ENCODE measurements at regions not wholly inside any gene's neighbourhood (a gene's known extent, or its start where the extent isn't known, plus 50 kb on each side); places are given as distances from the start of the nearest gene placed in this dataset.

GRCh38 chr7:132034748-132035416, 478.5 kb upstream of the PODXL start:
- no peaks in the 10 kb centered on the region for H3K9me3 ChIP-seq (ENCODE audit: control insufficient read depth, insufficient read depth, low read length)
- no peaks in the 10 kb centered on the region for H3K4me1 ChIP-seq (ENCODE audit: control insufficient read depth, low read length)
- H4K20me1 ChIP-seq (ENCODE audit: control insufficient read depth, insufficient read depth, low read depth, low read length) = no peaks in the 10 kb centered on the region
- no peak overlapping the region for H3K27ac ChIP-seq (ENCODE audit: low read depth, low read length)
- H3K27me3 ChIP-seq (ENCODE audit: control insufficient read depth, low read length) = no peaks in the 10 kb centered on the region; the same call in 1 of the 2 replicates
- H3K4me3 ChIP-seq (ENCODE audit: low read length) = no peak overlapping the region
- H3K4me2 ChIP-seq (ENCODE audit: low read length) = no peak overlapping the region
- no peaks in the 10 kb centered on the region; the same call in 1 of the 2 replicates for H3K9me2 ChIP-seq (replicated peaks; ENCODE audit: control insufficient read depth, low read length)
- no peak for TF ChIP-seq EZH2phosphoT487 (IDR thresholded peaks at IDR 0.05; ENCODE audit: borderline replicate concordance, low read length)
- no peak for TF ChIP-seq CTCF (IDR thresholded peaks at IDR 0.05; ENCODE audit: low read depth, low read length, poor library complexity, severe bottlenecking)
- no peaks in the 10 kb centered on the region for H3K36me3 ChIP-seq (ENCODE audit: control insufficient read depth, low read length)
- no peaks in the 10 kb centered on the region for H3F3A ChIP-seq (ENCODE audit: control insufficient read depth, insufficient read depth)
- H3K79me2 ChIP-seq (ENCODE audit: control insufficient read depth, low read length) = no peaks in the 10 kb centered on the region

DNA sequence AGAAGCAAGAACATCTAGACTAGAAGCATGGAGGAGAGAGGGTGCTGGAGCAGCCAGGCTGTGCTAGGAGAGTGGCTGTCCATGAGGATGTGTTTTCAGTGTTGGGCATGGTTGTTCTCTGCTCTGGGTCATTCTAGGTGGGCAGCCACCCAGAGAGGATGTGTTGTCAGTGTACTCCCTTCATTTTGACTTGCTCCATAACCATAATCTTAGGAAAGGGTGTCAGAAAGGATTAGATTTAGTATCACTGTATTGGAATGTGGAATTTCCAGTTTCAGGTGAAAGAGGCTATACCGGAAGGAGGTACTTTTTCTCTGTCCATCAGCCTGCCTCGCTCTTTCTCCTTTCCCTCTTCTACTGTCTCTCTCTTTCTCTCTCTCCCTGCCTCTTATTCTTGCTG, 474.5 kb upstream of the PODXL start:
- Histone ChIP-seq H4K20me1 (ENCODE audit: control insufficient read depth, insufficient read depth, low read depth, low read length) (no peaks in the 10 kb centered on the region), H3K27ac (ENCODE audit: low read depth, low read length) (no peak overlapping the region), H3K79me2 (ENCODE audit: control insufficient read depth, low read length) (no peaks in the 10 kb centered on the region), H3K4me3 (ENCODE audit: low read length) (no peak overlapping the region), H3F3A (ENCODE audit: control insufficient read depth, insufficient read depth) (no peaks in the 10 kb centered on the region), H3K4me1 (ENCODE audit: control insufficient read depth, low read length) (no peaks in the 10 kb centered on the region), H3K9me3 (ENCODE audit: control insufficient read depth, insufficient read depth, low read length) (no peaks in the 10 kb centered on the region), H3K9me2 (replicated peaks; ENCODE audit: control insufficient read depth, low read length) (no peaks in the 10 kb centered on the region), H3K36me3 (ENCODE audit: control insufficient read depth, low read length) (no peaks in the 10 kb centered on the region), H3K27me3 (ENCODE audit: control insufficient read depth, low read length) (no peaks in the 10 kb centered on the region), H3K4me2 (ENCODE audit: low read length) (no peak overlapping the region)
- TF ChIP-seq CTCF (IDR thresholded peaks at IDR 0.05; ENCODE audit: low read depth, low read length, poor library complexity, severe bottlenecking) (no peak), EZH2phosphoT487 (IDR thresholded peaks at IDR 0.05; ENCODE audit: borderline replicate concordance, low read length) (no peak)

- Histone ChIP-seq H3K9me3 (ENCODE audit: control insufficient read depth, insufficient read depth, low read length) (no peaks in the 10 kb centered on the region), H3K36me3 (ENCODE audit: control insufficient read depth, low read length) (no peaks in the 10 kb centered on the region), H4K20me1 (ENCODE audit: control insufficient read depth, insufficient read depth, low read depth, low read length) (no peaks in the 10 kb centered on the region), H3K4me2 (ENCODE audit: low read length) (no peak overlapping the region), H3K27me3 (ENCODE audit: control insufficient read depth, low read length) (no peaks in the 10 kb centered on the region), H3K9me2 (replicated peaks; ENCODE audit: control insufficient read depth, low read length) (no peaks in the 10 kb centered on the region), H3K79me2 (ENCODE audit: control insufficient read depth, low read length) (no peaks in the 10 kb centered on the region), H3F3A (ENCODE audit: control insufficient read depth, insufficient read depth) (no peaks in the 10 kb centered on the region), H3K4me1 (ENCODE audit: control insufficient read depth, low read length) (no peaks in the 10 kb centered on the region), H3K4me3 (ENCODE audit: low read length) (no peak overlapping the region), H3K27ac (ENCODE audit: low read depth, low read length) (no peak overlapping the region)
- TF ChIP-seq EZH2phosphoT487 (IDR thresholded peaks at IDR 0.05; ENCODE audit: borderline replicate concordance, low read length) (no peak), CTCF (IDR thresholded peaks at IDR 0.05; ENCODE audit: low read depth, low read length, poor library complexity, severe bottlenecking) (no peak)
These were observed 473.7 kb upstream of the PODXL start for GRCh38 chr7:132030086-132030568.
